Panc1 (cell line): ENCODE measurements at regions not wholly inside any gene's neighbourhood (a gene's known extent, or its start where the extent isn't known, plus 50 kb on each side); places are given as distances from the start of the nearest gene placed in this dataset.

Source experiments
- POLR2AphosphoS5 ChIP-seq: IDR thresholded peaks from 2 replicates; pipeline ENCODE4 v1.6.1; 2012; ENCODE audit warnings: mild to moderate bottlenecking, low read depth, low read length, moderate library complexity
- TF ChIP-seq, protein P1 (sequence below): fragments of 450-650 bp; IDR thresholded peaks from 2 replicates; pipeline ENCODE4 v1.5.1; 2017; ENCODE audit warnings: mild to moderate bottlenecking

DNA sequence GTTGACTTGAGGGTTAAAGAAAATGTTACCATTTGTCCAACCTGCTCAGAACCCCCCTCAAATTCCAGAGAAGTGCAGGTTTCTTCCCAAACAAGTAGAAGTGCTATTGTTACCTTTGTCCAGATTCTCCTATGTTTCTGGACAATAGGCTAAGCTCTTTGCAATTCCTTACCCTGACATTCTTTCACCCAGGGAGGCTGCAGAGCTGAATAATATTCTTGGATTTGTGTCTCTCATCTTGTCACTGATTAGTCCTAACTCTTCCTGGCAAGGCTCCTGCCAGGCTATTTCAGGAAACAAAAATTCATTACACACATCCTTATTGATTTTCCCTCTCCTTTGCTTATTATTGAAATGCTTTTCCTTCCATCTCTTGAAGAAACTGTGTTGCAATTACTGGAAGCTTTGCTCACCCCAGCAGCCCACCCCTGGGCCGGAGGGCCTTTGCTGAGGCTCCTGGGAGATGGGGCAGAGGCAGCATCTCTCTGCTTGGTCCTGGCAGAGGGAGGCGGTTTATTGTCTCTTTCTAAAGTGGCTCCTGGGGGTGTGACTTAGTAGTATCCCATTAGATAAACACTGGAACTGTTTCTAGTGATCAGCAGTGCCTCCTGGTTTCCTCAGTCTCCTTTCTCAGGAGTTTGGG, 207.5 kb upstream of the PELI2 start:
- TF ChIP-seq POLR2AphosphoS5: no peak
- TF ChIP-seq, protein P1, sequence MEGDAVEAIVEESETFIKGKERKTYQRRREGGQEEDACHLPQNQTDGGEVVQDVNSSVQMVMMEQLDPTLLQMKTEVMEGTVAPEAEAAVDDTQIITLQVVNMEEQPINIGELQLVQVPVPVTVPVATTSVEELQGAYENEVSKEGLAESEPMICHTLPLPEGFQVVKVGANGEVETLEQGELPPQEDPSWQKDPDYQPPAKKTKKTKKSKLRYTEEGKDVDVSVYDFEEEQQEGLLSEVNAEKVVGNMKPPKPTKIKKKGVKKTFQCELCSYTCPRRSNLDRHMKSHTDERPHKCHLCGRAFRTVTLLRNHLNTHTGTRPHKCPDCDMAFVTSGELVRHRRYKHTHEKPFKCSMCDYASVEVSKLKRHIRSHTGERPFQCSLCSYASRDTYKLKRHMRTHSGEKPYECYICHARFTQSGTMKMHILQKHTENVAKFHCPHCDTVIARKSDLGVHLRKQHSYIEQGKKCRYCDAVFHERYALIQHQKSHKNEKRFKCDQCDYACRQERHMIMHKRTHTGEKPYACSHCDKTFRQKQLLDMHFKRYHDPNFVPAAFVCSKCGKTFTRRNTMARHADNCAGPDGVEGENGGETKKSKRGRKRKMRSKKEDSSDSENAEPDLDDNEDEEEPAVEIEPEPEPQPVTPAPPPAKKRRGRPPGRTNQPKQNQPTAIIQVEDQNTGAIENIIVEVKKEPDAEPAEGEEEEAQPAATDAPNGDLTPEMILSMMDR: no peak
